Amniotic stem cell (primary cell): ENCODE measurements at regions not wholly inside any gene's neighbourhood (a gene's known extent, or its start where the extent isn't known, plus 50 kb on each side); places are given as distances from the start of the nearest gene placed in this dataset.
"Not testable (repeated sequence)": the region's sequence is repeated elsewhere in the genome, so short reads cannot be mapped to it uniquely, and the experiment has no call there.

Source experiments
- DNase-seq: peaks from one replicate; lab custom pipeline; 2025; lab: John Stamatoyannopoulos, UW

- DNase-seq, result no peak
Measured at GRCh38 chr9:745761-746380, 95.6 kb upstream of the DMRT1 start.

- no peak for DNase-seq
Measured at GRCh38 chr9:746661-747434, 94.6 kb upstream of the DMRT1 start.

- no peak for DNase-seq
Measured at GRCh38 chr9:747567-747966, 93.9 kb upstream of the DMRT1 start.

- DNase-seq, result no peak
Measured at GRCh38 chr9:748861-749497, 92.5 kb upstream of the DMRT1 start.

GRCh38 chr9:749716-750115 lies 91.8 kb upstream of the DMRT1 start:
- DNase-seq, result no peak

- no peak for DNase-seq
Measured at GRCh38 chr9:750249-750967, 91.1 kb upstream of the DMRT1 start.

- DNase-seq, result no peak
Measured at GRCh38 chr9:751137-752051, 90.1 kb upstream of the DMRT1 start.

- DNase-seq, result peak; percentile 80
Measured at GRCh38 chr9:752201-752600, 89.3 kb upstream of the DMRT1 start.

- DNase-seq, result no peak
Measured at GRCh38 chr9:752681-753200, 88.8 kb upstream of the DMRT1 start.

- not testable (repeated sequence) for DNase-seq
Measured at GRCh38 chr9:753734-754133, 87.8 kb upstream of the DMRT1 start.

GRCh38 chr9:754150-754931 lies 87.2 kb upstream of the DMRT1 start:
- DNase-seq, result no peak

GRCh38 chr9:755454-756381 lies 85.8 kb upstream of the DMRT1 start:
- peak; percentile 46 for DNase-seq

GRCh38 chr9:757246-757881 lies 84.1 kb upstream of the DMRT1 start:
- peak; percentile 43 for DNase-seq

GRCh38 chr9:758146-758545 lies 83.4 kb upstream of the DMRT1 start:
- no peak for DNase-seq

- no peak for DNase-seq
Measured at GRCh38 chr9:759541-759940, 82.0 kb upstream of the DMRT1 start.

GRCh38 chr9:759983-760736 lies 81.3 kb upstream of the DMRT1 start:
- no peak for DNase-seq

- DNase-seq, result no peak
Measured at GRCh38 chr9:761176-761792, 80.2 kb upstream of the DMRT1 start.
